Astrocyte of the spinal cord (primary cell): ENCODE measurements at regions not wholly inside any gene's neighbourhood (a gene's known extent, or its start where the extent isn't known, plus 50 kb on each side); places are given as distances from the start of the nearest gene placed in this dataset.

Experiments
- DNase-seq: peaks from one replicate; pipeline ENCODE4 v3.0.0; 2011; ENCODE audit warnings: low read depth, low spot score
- H3K4me3 ChIP-seq: 2 replicates; pipeline ENCODE4 v1.5.1; 2011; ENCODE audit warnings: low read depth, mild to moderate bottlenecking, low read length, moderate library complexity
- CTCF ChIP-seq: IDR thresholded peaks from 2 replicates; pipeline ENCODE4 v1.5.1; 2012; ENCODE audit warnings: low read depth, mild to moderate bottlenecking, low read length, inconsistent platforms
- in situ Hi-C: cut with HindIII; loops from 2 replicates; pipeline ENCODE4 v1.10.0; 2017; ENCODE audit warnings: low sequenced_read_pairs

- H3K4me3 ChIP-seq, result no peak overlapping the region
- TF ChIP-seq CTCF, result no peak
- in situ Hi-C loops, result no loop called here
- DNase-seq, result no peak
These were observed 513.5 kb upstream of the NR3C2 start for GRCh38 chr4:148955564-148956297.

GRCh38 chr4:148954011-148954749 is 512.0 kb upstream of the NR3C2 start:
- no peak overlapping the region for H3K4me3 ChIP-seq
- DNase-seq, result no peak
- TF ChIP-seq CTCF, result no peak
- in situ Hi-C loops, result no loop called here

GRCh38 chr4:148951346-148951745 is 509.1 kb upstream of the NR3C2 start:
- in situ Hi-C loops, result no loop called here
- DNase-seq, result no peak
- no peak overlapping the region for H3K4me3 ChIP-seq
- TF ChIP-seq CTCF, result no peak

- in situ Hi-C loops, result no loop called here
- no peak overlapping the region for H3K4me3 ChIP-seq
- TF ChIP-seq CTCF, result no peak
- DNase-seq, result no peak
These were observed 504.1 kb upstream of the NR3C2 start for GRCh38 chr4:148946271-148946670.

GRCh38 chr4:148944839-148945219 is 502.6 kb upstream of the NR3C2 start:
- no peak overlapping the region for H3K4me3 ChIP-seq
- TF ChIP-seq CTCF, result no peak
- no peak for DNase-seq
- in situ Hi-C loops, result no loop called here

GRCh38 chr4:148944136-148944838 is 502.1 kb upstream of the NR3C2 start:
- no peak for DNase-seq
- no peak overlapping the region for H3K4me3 ChIP-seq
- TF ChIP-seq CTCF, result no peak
- in situ Hi-C loops, result no loop called here
